B cell (primary cell): ENCODE measurements at regions not wholly inside any gene's neighbourhood (a gene's known extent, or its start where the extent isn't known, plus 50 kb on each side); places are given as distances from the start of the nearest gene placed in this dataset.

Experiments
- EZH2 ChIP-seq: IDR thresholded peaks from 2 replicates; pipeline ENCODE4 v1.6.1; 2012; ENCODE audit warnings: borderline replicate concordance, low read depth, mild to moderate bottlenecking, moderate library complexity, low read length; ENCODE audit not compliant: insufficient read depth, poor library complexity, severe bottlenecking
- TF ChIP-seq, protein P1 (sequence below): fragments of 200-600 bp; IDR thresholded peaks from one replicate; pipeline ENCODE4 v1.8.0; 2022; ENCODE audit warnings: antibody characterized with exemption, mild to moderate bottlenecking

DNA sequence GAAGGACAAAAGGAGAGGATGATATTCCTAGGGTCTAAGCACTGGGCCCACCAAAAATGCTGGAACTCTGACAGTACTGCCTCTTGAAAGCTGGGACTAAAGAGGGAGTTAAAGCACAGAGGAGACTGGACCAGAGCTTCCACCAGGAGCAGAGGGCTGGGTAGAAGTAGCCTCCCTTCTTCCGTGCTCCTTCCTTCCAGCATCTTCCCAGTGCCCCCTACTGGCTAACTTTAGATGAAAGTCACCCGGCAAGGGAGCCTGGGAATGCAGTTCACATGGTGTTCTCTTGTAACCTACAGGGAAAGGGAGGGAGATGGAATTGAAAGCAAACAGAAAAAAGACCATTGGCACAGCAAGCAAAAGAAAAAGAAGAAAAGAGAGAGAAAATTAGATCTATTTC is 106.1 kb upstream of the COL8A1 start:
- TF ChIP-seq, protein P1, sequence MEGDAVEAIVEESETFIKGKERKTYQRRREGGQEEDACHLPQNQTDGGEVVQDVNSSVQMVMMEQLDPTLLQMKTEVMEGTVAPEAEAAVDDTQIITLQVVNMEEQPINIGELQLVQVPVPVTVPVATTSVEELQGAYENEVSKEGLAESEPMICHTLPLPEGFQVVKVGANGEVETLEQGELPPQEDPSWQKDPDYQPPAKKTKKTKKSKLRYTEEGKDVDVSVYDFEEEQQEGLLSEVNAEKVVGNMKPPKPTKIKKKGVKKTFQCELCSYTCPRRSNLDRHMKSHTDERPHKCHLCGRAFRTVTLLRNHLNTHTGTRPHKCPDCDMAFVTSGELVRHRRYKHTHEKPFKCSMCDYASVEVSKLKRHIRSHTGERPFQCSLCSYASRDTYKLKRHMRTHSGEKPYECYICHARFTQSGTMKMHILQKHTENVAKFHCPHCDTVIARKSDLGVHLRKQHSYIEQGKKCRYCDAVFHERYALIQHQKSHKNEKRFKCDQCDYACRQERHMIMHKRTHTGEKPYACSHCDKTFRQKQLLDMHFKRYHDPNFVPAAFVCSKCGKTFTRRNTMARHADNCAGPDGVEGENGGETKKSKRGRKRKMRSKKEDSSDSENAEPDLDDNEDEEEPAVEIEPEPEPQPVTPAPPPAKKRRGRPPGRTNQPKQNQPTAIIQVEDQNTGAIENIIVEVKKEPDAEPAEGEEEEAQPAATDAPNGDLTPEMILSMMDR, result peak; percentile 20
- no peak for TF ChIP-seq EZH2
